BJ (cell line): ENCODE measurements at regions not wholly inside any gene's neighbourhood (a gene's known extent, or its start where the extent isn't known, plus 50 kb on each side); places are given as distances from the start of the nearest gene placed in this dataset.

Experiments
- CTCF ChIA-PET: fragments of 350-600 bp; formaldehyde crosslinking; extraction: SDS; loops from one replicate; lab custom pipeline; 2021; ENCODE audit warnings: antibody characterized with exemption, inconsistent platforms; lab: Yijun Ruan, JAX
- POLR2A ChIA-PET: fragments of 300-600 bp; sonication (Branson Sonifier 250); formaldehyde crosslinking; extraction: SDS; loops from one replicate; lab custom pipeline; 2021; ENCODE audit warnings: antibody characterized with exemption; lab: Charles Lee
- DNase-seq: peaks from one replicate; pipeline ENCODE4 v3.0.0-alpha.2; 2011; ENCODE audit warnings: low read depth
- H3K27me3 ChIP-seq: 2 replicates; pipeline ENCODE4 v1.6.0; 2011; ENCODE audit warnings: low read length; ENCODE audit not compliant: control insufficient read depth, insufficient read depth
- H3K36me3 ChIP-seq: 2 replicates; pipeline ENCODE4 v1.5.1; 2011; ENCODE audit warnings: low read length; ENCODE audit not compliant: control insufficient read depth, insufficient read depth
- H3K4me3 ChIP-seq: 2 replicates; pipeline ENCODE4 v1.5.1; 2011; ENCODE audit warnings: low read depth, mild to moderate bottlenecking, control low read depth, low read length
- TF ChIP-seq, protein P1 (sequence below): IDR thresholded peaks from 2 replicates; pipeline ENCODE4 v1.5.1; 2011; ENCODE audit warnings: low read depth, mild to moderate bottlenecking, control low read depth, inconsistent platforms, low read length, moderate library complexity; ENCODE audit not compliant: insufficient read depth

DNA sequence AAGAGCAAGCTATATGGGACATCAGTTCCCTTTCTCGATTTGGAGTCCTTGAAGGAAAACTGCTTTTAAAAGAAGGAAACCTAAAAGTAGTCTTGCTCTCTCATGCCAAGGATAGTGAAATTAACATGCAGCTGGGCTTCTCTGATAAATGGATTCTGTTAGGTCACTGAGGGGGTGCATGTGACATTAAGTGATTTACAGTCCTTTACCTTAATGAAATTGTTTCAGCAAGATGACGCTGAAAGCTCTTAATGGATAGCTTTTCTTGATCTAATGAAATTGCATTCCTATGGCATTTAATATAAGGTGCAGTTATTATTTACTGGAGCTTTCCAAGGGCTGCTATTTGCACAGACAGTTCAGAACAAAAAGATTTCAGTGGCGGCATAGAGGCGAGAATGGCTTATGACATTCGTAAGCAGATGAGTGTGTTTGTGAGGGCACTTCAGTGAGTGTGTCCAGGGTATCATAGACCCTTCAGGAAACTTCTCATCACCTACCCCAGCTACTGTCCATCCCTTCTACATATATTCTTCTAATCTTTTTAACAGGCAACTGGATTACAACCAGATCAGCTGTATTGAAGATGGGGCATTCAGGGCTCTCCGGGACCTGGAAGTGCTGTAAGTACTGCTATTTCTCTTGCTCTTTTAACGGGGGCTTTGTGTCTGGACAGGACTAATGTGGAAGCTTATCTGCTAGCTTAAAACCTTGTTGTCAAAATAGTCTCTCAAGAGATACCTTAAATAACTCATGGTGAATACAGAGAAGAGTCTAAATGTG is 219.9 kb upstream of the PACRGL start:
- H3K4me3 ChIP-seq: no peak overlapping the region
- CTCF ChIA-PET: interaction anchor here (0.7 to 1.1 kb wide), 2 partner anchors 18 to 25 kb away, joined by 3 read pairs; no protein-coding TSS in a partner anchor
- POLR2A ChIA-PET: no interaction called here
- no peaks in the 10 kb centered on the region for H3K36me3 ChIP-seq
- TF ChIP-seq, protein P1, sequence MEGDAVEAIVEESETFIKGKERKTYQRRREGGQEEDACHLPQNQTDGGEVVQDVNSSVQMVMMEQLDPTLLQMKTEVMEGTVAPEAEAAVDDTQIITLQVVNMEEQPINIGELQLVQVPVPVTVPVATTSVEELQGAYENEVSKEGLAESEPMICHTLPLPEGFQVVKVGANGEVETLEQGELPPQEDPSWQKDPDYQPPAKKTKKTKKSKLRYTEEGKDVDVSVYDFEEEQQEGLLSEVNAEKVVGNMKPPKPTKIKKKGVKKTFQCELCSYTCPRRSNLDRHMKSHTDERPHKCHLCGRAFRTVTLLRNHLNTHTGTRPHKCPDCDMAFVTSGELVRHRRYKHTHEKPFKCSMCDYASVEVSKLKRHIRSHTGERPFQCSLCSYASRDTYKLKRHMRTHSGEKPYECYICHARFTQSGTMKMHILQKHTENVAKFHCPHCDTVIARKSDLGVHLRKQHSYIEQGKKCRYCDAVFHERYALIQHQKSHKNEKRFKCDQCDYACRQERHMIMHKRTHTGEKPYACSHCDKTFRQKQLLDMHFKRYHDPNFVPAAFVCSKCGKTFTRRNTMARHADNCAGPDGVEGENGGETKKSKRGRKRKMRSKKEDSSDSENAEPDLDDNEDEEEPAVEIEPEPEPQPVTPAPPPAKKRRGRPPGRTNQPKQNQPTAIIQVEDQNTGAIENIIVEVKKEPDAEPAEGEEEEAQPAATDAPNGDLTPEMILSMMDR: no peak
- no peaks in the 10 kb centered on the region for H3K27me3 ChIP-seq
- no peak for DNase-seq

DNA sequence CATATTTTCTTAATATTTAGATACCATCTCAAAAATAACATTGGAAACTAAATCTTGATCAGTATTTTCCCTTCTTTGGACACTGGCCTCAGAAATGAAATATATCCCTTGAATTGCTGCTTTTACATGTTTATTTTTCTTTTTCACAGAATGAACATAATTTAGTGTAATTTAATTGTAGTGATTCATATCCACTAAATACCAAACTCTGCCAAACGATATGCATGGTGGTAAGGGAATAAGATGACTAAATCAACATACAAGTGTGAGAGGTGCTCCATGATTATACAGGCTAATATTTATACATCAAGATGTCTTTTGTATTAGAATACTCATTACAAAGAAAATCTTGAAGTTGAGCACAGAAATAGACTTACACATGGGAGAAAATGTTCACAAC is 216.8 kb upstream of the PACRGL start:
- ChIA-PET POLR2A (no interaction called here), CTCF (no interaction called here)
- Histone ChIP-seq H3K27me3 (no peaks in the 10 kb centered on the region), H3K4me3 (no peak overlapping the region), H3K36me3 (no peaks in the 10 kb centered on the region)
- TF ChIP-seq, protein P1: no peak
- DNase-seq: no peak

DNA sequence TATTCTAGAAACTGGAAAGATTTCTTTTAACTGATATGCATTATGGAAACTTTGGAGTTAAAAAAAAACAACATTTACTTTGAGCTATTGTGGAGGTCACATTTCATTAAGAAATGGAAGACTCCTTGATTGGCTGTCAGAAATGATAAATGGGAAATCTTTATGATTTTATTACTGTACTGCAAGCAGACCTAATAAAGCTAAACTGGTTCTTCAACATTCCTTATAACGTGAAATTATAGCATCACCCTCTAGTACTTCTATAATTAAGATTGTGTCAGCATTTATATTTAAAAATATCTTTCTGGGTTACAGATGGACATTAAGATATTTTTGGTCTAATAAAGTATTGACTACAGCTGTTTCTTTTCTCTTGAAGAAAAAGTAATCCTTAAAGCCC is 213.8 kb upstream of the PACRGL start:
- POLR2A ChIA-PET: no interaction called here
- Histone ChIP-seq H3K36me3 (no peaks in the 10 kb centered on the region), H3K27me3 (no peaks in the 10 kb centered on the region), H3K4me3 (no peak overlapping the region)
- no peak for DNase-seq
- TF ChIP-seq, protein P1: no peak
- CTCF ChIA-PET: no interaction called here

DNA sequence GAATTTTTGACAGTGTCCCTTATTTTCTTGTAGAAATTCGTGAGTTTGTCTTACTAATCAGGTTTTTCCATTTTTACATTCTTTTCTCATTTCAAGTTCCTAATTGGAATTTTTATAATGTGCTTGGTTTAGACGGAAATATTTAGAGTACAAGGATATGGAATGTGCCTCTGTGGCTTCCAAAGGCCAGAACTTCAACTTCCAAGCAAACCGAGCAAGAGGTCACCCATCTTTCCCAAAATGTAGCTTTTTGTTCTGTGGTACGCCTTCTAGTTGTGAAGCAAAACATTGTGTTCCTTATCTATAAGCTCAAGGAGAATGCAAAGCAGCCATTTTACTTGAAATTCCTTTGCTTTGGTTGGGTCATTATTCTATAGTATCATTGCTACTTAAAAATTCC is 212.8 kb upstream of the PACRGL start:
- DNase-seq: peak; percentile 41
- H3K4me3 ChIP-seq: no peak overlapping the region
- TF ChIP-seq, protein P1: no peak
- ChIA-PET POLR2A (interaction anchor here (0.6 to 0.7 kb wide), 2 partner anchors 18 to 54 kb away, joined by 3 to 4 read pairs; no protein-coding TSS in a partner anchor), CTCF (interaction anchor here (0.6 to 0.8 kb wide), 2 partner anchors 14 to 71 kb away, joined by 3 to 6 read pairs; no protein-coding TSS in a partner anchor)
- no peaks in the 10 kb centered on the region for H3K27me3 ChIP-seq
- H3K36me3 ChIP-seq: 0 out of 2 replicates have a peak, but pooled peaks cover 1% of the 10 kb centered on the region

DNA sequence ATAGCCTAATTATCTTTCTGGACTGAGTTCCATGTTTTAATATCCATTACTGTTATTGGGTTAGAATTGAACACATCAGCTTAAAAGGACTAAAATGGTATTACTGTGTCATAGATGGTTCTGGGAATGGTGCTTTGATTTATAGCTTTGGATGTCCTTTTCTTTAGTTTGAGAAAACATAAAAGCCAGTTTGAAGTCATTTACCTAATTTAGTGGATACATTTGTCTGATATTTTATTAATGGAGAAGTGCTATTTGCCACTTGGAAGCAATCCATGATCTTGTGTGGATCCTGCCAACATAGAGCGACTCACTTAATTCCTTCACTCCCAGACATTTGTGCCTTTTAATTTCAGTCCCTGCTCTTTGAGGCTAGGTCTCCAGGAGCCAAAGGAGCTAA is 212.4 kb upstream of the PACRGL start:
- Histone ChIP-seq H3K36me3 (0 out of 2 replicates have a peak, but pooled peaks cover 1% of the 10 kb centered on the region), H3K4me3 (no peak overlapping the region), H3K27me3 (no peaks in the 10 kb centered on the region)
- CTCF ChIA-PET: interaction anchor here (0.8 to 0.9 kb wide), 2 partner anchors 14 to 49 kb away, joined by 3 read pairs; no protein-coding TSS in a partner anchor
- POLR2A ChIA-PET: interaction anchor here (0.7 kb wide), 1 partner anchor 55 kb away, joined by 3 read pairs; no protein-coding TSS in a partner anchor
- TF ChIP-seq, protein P1: no peak
- no peak for DNase-seq
